Body of pancreas (tissue), 4 donors: ENCODE measurements at regions not wholly inside any gene's neighbourhood (a gene's known extent, or its start where the extent isn't known, plus 50 kb on each side); places are given as distances from the start of the nearest gene placed in this dataset.

Experiments
- ATAC-seq: fragments of 150-250 bp; one replicate; pipeline ENCODE4 v1.9.1; 2016
- DNase-seq, 4 donors: peaks; one replicate each; pipeline ENCODE4 v3.0.0-alpha.2; 2019
- H3K27ac ChIP-seq, 4 donors: fragments of 200-600 bp; sonication (generic); 1 replicate in 3 of 4; 2 replicates in 1 of 4; pipeline versions ENCODE4 v1.5.1 to v1.6.1; 2016 to 2019; ENCODE audit warnings: mild to moderate bottlenecking in 1 of 4, mixed read lengths in 1 of 4, moderate library complexity in 1 of 4
- H3K27me3 ChIP-seq, 2 donors: fragments of 200-600 bp; sonication (generic); one replicate each; pipeline ENCODE4 v1.6.0; 2016; ENCODE audit warnings: mild to moderate bottlenecking in 1 of 2
- H3K36me3 ChIP-seq, 2 donors: fragments of 200-600 bp; sonication (generic); replicated peaks in 1 of 2; 2 replicates each; pipeline ENCODE4 v1.5.1; 2016; ENCODE audit warnings: low read depth in 2 of 2; ENCODE audit not compliant: insufficient read depth in 1 of 2
- H3K4me1 ChIP-seq: fragments of 200-600 bp; sonication (generic); one replicate; pipeline ENCODE4 v1.6.0; 2016
- H3K4me3 ChIP-seq, 2 donors: fragments of 200-600 bp; sonication (generic); 1 replicate in 1 of 2; 2 replicates in 1 of 2; pipeline ENCODE4 v1.5.1; 2016 to 2019
- H3K9me3 ChIP-seq, 3 donors: fragments of 200-600 bp; sonication (generic); 1 replicate in 2 of 3; 2 replicates in 1 of 3; pipeline ENCODE4 v1.5.1; 2016
- POLR2A ChIP-seq, 3 donors: fragments of 450-650 bp; IDR thresholded peaks; one replicate each; pipeline ENCODE4 v1.6.1; 2016; ENCODE audit warnings: antibody characterized with exemption in 3 of 3, mild to moderate bottlenecking in 2 of 3
- WGBS, 2 donors: methylation state at CpG; one replicate each; pipeline ENCODE4 v1.1.5; 2017; 5-methylcytosine and 5-hydroxymethylcytosine counted together
- intact Hi-C: fragments of 100-400 bp; cut with DNase I; formaldehyde crosslinking; loops from one replicate; pipeline ENCODE4 v1.15.1; 2023
- TF ChIP-seq, protein P1 (sequence below), 7 experiments: fragments of 450-650 bp in 4 of 7; fragments of 200-600 bp in 3 of 7; sonication (generic) in 3 of 7; IDR thresholded peaks; one replicate each; pipeline ENCODE4 v1.5.1; 2016 to 2019; ENCODE audit warnings: antibody characterized with exemption in 7 of 7

- intact Hi-C loops, result no loop called here
- Histone ChIP-seq H3K27ac (no peak overlapping the region), H3K9me3 (no peaks in the 10 kb centered on the region), H3K27me3 (no peaks in the 10 kb centered on the region), H3K4me1 (no peaks in the 10 kb centered on the region), H3K36me3 (no peaks in the 10 kb centered on the region), H3K4me3 (no peak overlapping the region)
- WGBS, 2 donors, result 44 to 88% methylated on average over 2 of the region's 2 CpGs
- DNase-seq (no peak), ATAC-seq (no peak)
- TF ChIP-seq, protein P1, sequence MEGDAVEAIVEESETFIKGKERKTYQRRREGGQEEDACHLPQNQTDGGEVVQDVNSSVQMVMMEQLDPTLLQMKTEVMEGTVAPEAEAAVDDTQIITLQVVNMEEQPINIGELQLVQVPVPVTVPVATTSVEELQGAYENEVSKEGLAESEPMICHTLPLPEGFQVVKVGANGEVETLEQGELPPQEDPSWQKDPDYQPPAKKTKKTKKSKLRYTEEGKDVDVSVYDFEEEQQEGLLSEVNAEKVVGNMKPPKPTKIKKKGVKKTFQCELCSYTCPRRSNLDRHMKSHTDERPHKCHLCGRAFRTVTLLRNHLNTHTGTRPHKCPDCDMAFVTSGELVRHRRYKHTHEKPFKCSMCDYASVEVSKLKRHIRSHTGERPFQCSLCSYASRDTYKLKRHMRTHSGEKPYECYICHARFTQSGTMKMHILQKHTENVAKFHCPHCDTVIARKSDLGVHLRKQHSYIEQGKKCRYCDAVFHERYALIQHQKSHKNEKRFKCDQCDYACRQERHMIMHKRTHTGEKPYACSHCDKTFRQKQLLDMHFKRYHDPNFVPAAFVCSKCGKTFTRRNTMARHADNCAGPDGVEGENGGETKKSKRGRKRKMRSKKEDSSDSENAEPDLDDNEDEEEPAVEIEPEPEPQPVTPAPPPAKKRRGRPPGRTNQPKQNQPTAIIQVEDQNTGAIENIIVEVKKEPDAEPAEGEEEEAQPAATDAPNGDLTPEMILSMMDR (IDR thresholded peaks at IDR 0.05), result no peak
- TF ChIP-seq POLR2A (IDR thresholded peaks at IDR 0.05), result no peak
Observed at GRCh38 chr3:30077746-30078145, 528.7 kb upstream of the TGFBR2 start.

- 66 to 74% methylated on average over 2 of the region's 2 CpGs for WGBS, 2 donors
- H3K9me3 ChIP-seq, result no peaks in the 10 kb centered on the region
- no peak overlapping the region for H3K4me3 ChIP-seq
- ATAC-seq, result no peak
- H3K27me3 ChIP-seq, result no peaks in the 10 kb centered on the region
- H3K27ac ChIP-seq, result no peak overlapping the region
- H3K36me3 ChIP-seq, result no peaks in the 10 kb centered on the region
- H3K4me1 ChIP-seq, result no peaks in the 10 kb centered on the region
- TF ChIP-seq, protein P1 (IDR thresholded peaks at IDR 0.05), result no peak
- no peak for TF ChIP-seq POLR2A (IDR thresholded peaks at IDR 0.05)
- DNase-seq, result no peak
- intact Hi-C loops, result no loop called here
Observed at GRCh38 chr3:30078736-30079135, 527.7 kb upstream of the TGFBR2 start.

DNA sequence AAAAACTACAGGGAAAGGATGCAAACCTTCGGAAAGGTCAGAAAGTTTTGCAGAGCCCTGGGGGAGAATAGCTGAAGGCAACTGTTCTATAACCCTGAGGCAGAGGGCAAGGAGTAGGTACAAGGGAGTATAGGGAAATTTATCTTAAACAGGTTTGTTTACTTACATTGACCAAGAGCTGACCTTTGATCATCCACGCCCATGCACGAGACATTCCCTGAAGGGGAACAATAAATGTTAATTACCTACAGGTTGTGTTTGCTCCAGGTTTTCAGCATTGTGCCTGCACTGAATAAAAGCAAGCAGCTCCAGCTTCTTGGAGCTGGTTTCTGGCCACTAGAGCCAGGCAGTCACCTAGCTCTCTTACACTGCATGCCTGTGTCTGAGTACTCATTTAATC, 524.5 kb upstream of the TGFBR2 start:
- Histone ChIP-seq H3K27me3 (no peaks in the 10 kb centered on the region), H3K4me3 (no peak overlapping the region), H3K27ac (no peak overlapping the region), H3K4me1 (no peaks in the 10 kb centered on the region), H3K36me3 (no peaks in the 10 kb centered on the region), H3K9me3 (no peaks in the 10 kb centered on the region)
- intact Hi-C loops, result no loop called here
- WGBS, 2 donors, result 26 to 46% methylated on average over 3 of the region's 3 CpGs
- peak in 1 of 4 donors; percentile 35 for DNase-seq
- ATAC-seq, result no peak
- TF ChIP-seq, protein P1 (IDR thresholded peaks at IDR 0.05), result no peak
- TF ChIP-seq POLR2A (IDR thresholded peaks at IDR 0.05), result no peak

GRCh38 chr3:30082652-30083051, 523.7 kb upstream of the TGFBR2 start:
- DNase-seq, result no peak
- TF ChIP-seq POLR2A (IDR thresholded peaks at IDR 0.05), result no peak
- TF ChIP-seq, protein P1 (IDR thresholded peaks at IDR 0.05), result no peak
- intact Hi-C loops, result no loop called here
- Histone ChIP-seq H3K36me3 (no peaks in the 10 kb centered on the region), H3K4me1 (no peaks in the 10 kb centered on the region), H3K27ac (no peak overlapping the region), H3K27me3 (no peaks in the 10 kb centered on the region), H3K9me3 (no peaks in the 10 kb centered on the region), H3K4me3 (no peak overlapping the region)
- WGBS, 2 donors, result 73 to 77% methylated on average over 7 of the region's 7 CpGs
- no peak for ATAC-seq

DNA sequence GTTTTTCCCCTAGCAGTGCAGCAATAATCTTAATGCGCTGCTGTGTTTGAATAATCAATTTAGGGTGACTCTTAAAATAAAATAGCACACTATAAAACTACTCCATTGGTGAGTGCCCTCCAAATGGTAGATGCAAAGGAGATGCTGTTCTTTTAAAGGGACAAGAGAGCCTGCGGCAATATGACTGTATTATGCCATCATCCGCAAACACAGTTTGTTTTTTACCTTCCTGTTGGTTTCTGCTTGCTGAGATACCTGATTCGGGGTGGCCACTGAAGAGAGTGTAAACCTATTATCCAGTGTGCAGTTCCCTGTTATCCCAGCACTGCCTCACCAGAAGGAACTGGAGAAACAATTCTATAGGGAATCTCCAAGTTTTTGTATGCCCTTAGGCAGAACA, 523.1 kb upstream of the TGFBR2 start:
- Histone ChIP-seq H3K9me3 (no peaks in the 10 kb centered on the region), H3K4me1 (no peaks in the 10 kb centered on the region), H3K27ac (no peak overlapping the region), H3K36me3 (no peaks in the 10 kb centered on the region), H3K27me3 (no peaks in the 10 kb centered on the region), H3K4me3 (no peak overlapping the region)
- no peak for DNase-seq
- no peak for ATAC-seq
- TF ChIP-seq POLR2A (IDR thresholded peaks at IDR 0.05), result no peak
- TF ChIP-seq, protein P1 (IDR thresholded peaks at IDR 0.05), result no peak
- WGBS, 2 donors, result 78 to 84% methylated on average over 4 of the region's 4 CpGs
- intact Hi-C loops, result no loop called here
